B cell (primary cell): ENCODE measurements at regions not wholly inside any gene's neighbourhood (a gene's known extent, or its start where the extent isn't known, plus 50 kb on each side); places are given as distances from the start of the nearest gene placed in this dataset.

ENCODE experiments used
- ATAC-seq: fragments of 200-7000 bp; cut with Tn5 transposase; one replicate; pipeline ENCODE4 v1.10.0; 2021; ENCODE audit warnings: low read depth, mild to moderate bottlenecking, moderate number of reproducible peaks, moderate library complexity
- CTCF ChIA-PET: fragments of 350-600 bp; sonication (Branson Sonifier 250); formaldehyde crosslinking; loops from one replicate; lab custom pipeline; 2021; ENCODE audit warnings: antibody characterized with exemption, inconsistent platforms; lab: Charles Lee
- POLR2A ChIA-PET: fragments of 350-600 bp; sonication (Branson Sonifier 250); formaldehyde crosslinking; loops from one replicate; lab custom pipeline; 2021; ENCODE audit warnings: antibody characterized with exemption; lab: Charles Lee
- DNase-seq: peaks from one replicate; pipeline ENCODE4 v3.0.0; 2013
- H2AFZ ChIP-seq: 2 replicates; pipeline ENCODE4 v1.6.1; 2012; ENCODE audit warnings: mild to moderate bottlenecking, low read depth, low read length; ENCODE audit not compliant: insufficient read depth, poor library complexity, severe bottlenecking
- H3K27ac ChIP-seq, 2 donors: 1 replicate in 1 of 2; 2 replicates in 1 of 2; pipeline ENCODE4 v1.5.1; 2012 to 2013; ENCODE audit warnings: low read length in 2 of 2, mild to moderate bottlenecking in 2 of 2, moderate library complexity in 1 of 2
- H3K27me3 ChIP-seq, 4 experiments: fragments of 200-600 bp in 1 of 4; sonication (generic) in 1 of 4; replicated peaks in 1 of 4; 1 replicate in 2 of 4; 2 replicates in 2 of 4; pipeline versions ENCODE4 v1.6.1 to v1.7.0; 2013 to 2016; ENCODE audit warnings: low read length in 3 of 4, mild to moderate bottlenecking in 2 of 4, mixed read lengths in 1 of 4, moderate library complexity in 1 of 4; ENCODE audit not compliant: insufficient read depth in 4 of 4, control insufficient read depth in 3 of 4; ENCODE audit errors: control extremely low read depth in 1 of 4
- H3K36me3 ChIP-seq, 2 experiments: replicated peaks in 1 of 2; 1 replicate in 1 of 2; 2 replicates in 1 of 2; pipeline versions ENCODE4 v1.6.1 to v1.7.1; 2013; ENCODE audit warnings: low read length in 1 of 2; ENCODE audit not compliant: insufficient read depth in 2 of 2, control insufficient read depth in 1 of 2; ENCODE audit errors: control extremely low read depth in 1 of 2, extremely low read depth in 1 of 2
- H3K4me1 ChIP-seq, 2 donors: fragments of 200-600 bp in 1 of 2; sonication (generic) in 1 of 2; 1 replicate in 1 of 2; 2 replicates in 1 of 2; pipeline versions ENCODE4 v1.5.1 to v1.6.1; 2013 to 2017; ENCODE audit warnings: low read length in 2 of 2; ENCODE audit not compliant: control insufficient read depth in 2 of 2, insufficient read depth in 2 of 2
- H3K4me2 ChIP-seq: replicated peaks from 2 replicates; pipeline ENCODE3; 2012; ENCODE audit warnings: mild to moderate bottlenecking, low read depth, low read length; ENCODE audit not compliant: poor library complexity, severe bottlenecking
- H3K4me3 ChIP-seq, 5 experiments: fragments of 200-600 bp in 1 of 5; sonication (generic) in 1 of 5; 1 replicate in 3 of 5; 2 replicates in 2 of 5; pipeline versions ENCODE4 v1.5.1 to v1.7.0; 2011 to 2016; ENCODE audit warnings: low read length in 4 of 5, mild to moderate bottlenecking in 4 of 5, low read depth in 2 of 5, control low read depth in 1 of 5, moderate library complexity in 1 of 5; ENCODE audit not compliant: insufficient read depth in 1 of 5; ENCODE audit errors: control extremely low read depth in 1 of 5, extremely low read depth in 1 of 5
- H3K79me2 ChIP-seq: fragments of 200-600 bp; sonication (generic); one replicate; pipeline ENCODE4 v1.6.0; 2016; ENCODE audit warnings: low read length; ENCODE audit not compliant: control insufficient read depth, insufficient read depth
- H3K9ac ChIP-seq: fragments of 200-600 bp; sonication (generic); 2 replicates; pipeline ENCODE4 v1.6.1; 2017; ENCODE audit warnings: mild to moderate bottlenecking, low read length, moderate library complexity
- H3K9me3 ChIP-seq, 3 donors: one replicate each; pipeline versions ENCODE4 v1.6.1 to v1.7.1; 2013; ENCODE audit warnings: low read length in 2 of 3; ENCODE audit not compliant: control insufficient read depth in 2 of 3, insufficient read depth in 1 of 3; ENCODE audit errors: control extremely low read depth in 1 of 3
- H4K20me1 ChIP-seq: 2 replicates; pipeline ENCODE4 v1.6.0; 2012; ENCODE audit warnings: mild to moderate bottlenecking, low read length; ENCODE audit not compliant: insufficient read depth, control insufficient read depth, poor library complexity, severe bottlenecking
- H3K27ac Mint-ChIP-seq: one replicate; pipeline ENCODE4 v1.8.0; 2021; ENCODE audit warnings: mixed read lengths
- H3K27me3 Mint-ChIP-seq: one replicate; pipeline ENCODE4 v1.8.0; 2021; ENCODE audit warnings: mixed read lengths
- H3K4me1 Mint-ChIP-seq: one replicate; pipeline ENCODE4 v1.8.0; 2021; ENCODE audit warnings: mixed read lengths
- H3K4me3 Mint-ChIP-seq: one replicate; pipeline ENCODE4 v1.8.0; 2021; ENCODE audit warnings: mixed read lengths
- H3K9me3 Mint-ChIP-seq: one replicate; pipeline ENCODE4 v1.8.0; 2022; ENCODE audit warnings: mixed read lengths; ENCODE audit not compliant: insufficient read depth
- CTCF ChIP-seq: fragments of 200-600 bp; IDR thresholded peaks from one replicate; pipeline ENCODE4 v1.8.0; 2022; ENCODE audit warnings: antibody characterized with exemption, mild to moderate bottlenecking
- EZH2 ChIP-seq: IDR thresholded peaks from 2 replicates; pipeline ENCODE4 v1.6.1; 2012; ENCODE audit warnings: borderline replicate concordance, low read depth, mild to moderate bottlenecking, moderate library complexity, low read length; ENCODE audit not compliant: insufficient read depth, poor library complexity, severe bottlenecking
- WGBS: methylation state at CpG from one replicate; pipeline ENCODE4 v1.1.5; 2013; ENCODE audit warnings: missing lambda C conversion rate; ENCODE audit not compliant: insufficient coverage; 5-methylcytosine and 5-hydroxymethylcytosine counted together
- intact Hi-C: fragments of 100-400 bp; cut with micrococcal nuclease; formaldehyde crosslinking; loops from one replicate; pipeline ENCODE4 v1.10.0; 2022

GRCh38 chr16:63982110-63982509 lies 1139.8 kb downstream of the CDH11 start:
- H3K4me2 ChIP-seq: no peak overlapping the region
- no peak overlapping the region for H3K27ac ChIP-seq
- ATAC-seq: no peak
- H3K4me3 ChIP-seq: no peak overlapping the region
- no peaks in the 10 kb centered on the region for H3K27me3 ChIP-seq
- H3K4me1 Mint-ChIP-seq: no peaks in the 10 kb centered on the region
- H3K9ac ChIP-seq: no peak overlapping the region
- no peaks in the 10 kb centered on the region for H3K36me3 ChIP-seq
- no peak for DNase-seq
- no peak overlapping the region for H3K4me3 Mint-ChIP-seq
- intact Hi-C loops: no loop called here
- no peak overlapping the region for H3K27ac Mint-ChIP-seq
- peaks cover 0 to 2% (median 0%) of the 10 kb centered on the region in 3 donors for H3K9me3 ChIP-seq
- no peak overlapping the region for H2AFZ ChIP-seq
- H3K9me3 Mint-ChIP-seq: peaks cover 3% of the 10 kb centered on the region
- 89% methylated on average over 5 of the region's 5 CpGs for WGBS
- H3K27me3 Mint-ChIP-seq: no peaks in the 10 kb centered on the region
- CTCF ChIA-PET: no interaction called here
- POLR2A ChIA-PET: no interaction called here
- H3K4me1 ChIP-seq: no peaks in the 10 kb centered on the region
- no peaks in the 10 kb centered on the region for H3K79me2 ChIP-seq
- no peaks in the 10 kb centered on the region for H4K20me1 ChIP-seq
- no peak for TF ChIP-seq CTCF
- TF ChIP-seq EZH2: no peak

- Histone ChIP-seq H3K9ac (no peak overlapping the region), H3K4me1 (no peaks in the 10 kb centered on the region), H2AFZ (no peak overlapping the region), H3K27me3 (no peaks in the 10 kb centered on the region), H4K20me1 (no peaks in the 10 kb centered on the region), H3K4me3 (no peak overlapping the region), H3K36me3 (no peaks in the 10 kb centered on the region), H3K27ac (no peak overlapping the region), H3K79me2 (no peaks in the 10 kb centered on the region), H3K4me2 (no peak overlapping the region), H3K9me3 (peaks cover 0 to 2% (median 0%) of the 10 kb centered on the region in 3 donors)
- Mint-ChIP-seq H3K4me1 (no peaks in the 10 kb centered on the region), H3K4me3 (no peak overlapping the region), H3K27ac (no peak overlapping the region), H3K27me3 (no peaks in the 10 kb centered on the region), H3K9me3 (peaks cover 3% of the 10 kb centered on the region)
- intact Hi-C loops: no loop called here
- ChIA-PET POLR2A (no interaction called here), CTCF (no interaction called here)
- no CpG with 5 or more reads among the region's 2 CpGs for WGBS
- ATAC-seq (no peak), DNase-seq (no peak)
- no peak for TF ChIP-seq EZH2
These were observed 1140.2 kb downstream of the CDH11 start for GRCh38 chr16:63981639-63982038.
